HG02852 (cell line): ENCODE measurements at regions not wholly inside any gene's neighbourhood (a gene's known extent, or its start where the extent isn't known, plus 50 kb on each side); places are given as distances from the start of the nearest gene placed in this dataset.

Experiments used
- ATAC-seq: cut with Tn5 transposase; IDR thresholded peaks from one replicate; pipeline ENCODE4 v1.9.1; 2021; ENCODE audit warnings: mild to moderate bottlenecking, moderate library complexity; ENCODE audit not compliant: unreplicated experiment

- no peak for ATAC-seq
Observed at GRCh38 chrX:20397587-20397986, 130.9 kb upstream of the RPS6KA3 start.

- no peak for ATAC-seq
Observed at GRCh38 chrX:20394451-20394850, 127.7 kb upstream of the RPS6KA3 start.

GRCh38 chrX:20393944-20394343 lies 127.2 kb upstream of the RPS6KA3 start:
- no peak for ATAC-seq

GRCh38 chrX:20388594-20388993 lies 121.9 kb upstream of the RPS6KA3 start:
- ATAC-seq: no peak

- no peak for ATAC-seq
Observed at GRCh38 chrX:20383477-20383876, 116.8 kb upstream of the RPS6KA3 start.

GRCh38 chrX:20382518-20383297 lies 116.0 kb upstream of the RPS6KA3 start:
- peak; percentile 63 for ATAC-seq

- no peak for ATAC-seq
Observed at GRCh38 chrX:20382082-20382481, 115.4 kb upstream of the RPS6KA3 start.

GRCh38 chrX:20378233-20378920 lies 111.7 kb upstream of the RPS6KA3 start:
- peak; percentile 50 for ATAC-seq

- ATAC-seq: no peak
Observed at GRCh38 chrX:20374900-20375438, 108.3 kb upstream of the RPS6KA3 start.

- no peak for ATAC-seq
Observed at GRCh38 chrX:20374450-20374849, 107.7 kb upstream of the RPS6KA3 start.

- no peak for ATAC-seq
Observed at GRCh38 chrX:20373063-20373462, 106.4 kb upstream of the RPS6KA3 start.

- ATAC-seq: no peak
Observed at GRCh38 chrX:20372533-20372932, 105.8 kb upstream of the RPS6KA3 start.

GRCh38 chrX:20369468-20369867 lies 102.8 kb upstream of the RPS6KA3 start:
- ATAC-seq: no peak

GRCh38 chrX:20364238-20364637 lies 97.5 kb upstream of the RPS6KA3 start:
- no peak for ATAC-seq

- no peak for ATAC-seq
Observed at GRCh38 chrX:20363275-20363674, 96.6 kb upstream of the RPS6KA3 start.

GRCh38 chrX:20362268-20363267 lies 95.9 kb upstream of the RPS6KA3 start:
- no peak for ATAC-seq

GRCh38 chrX:20361890-20362262 lies 95.2 kb upstream of the RPS6KA3 start:
- no peak for ATAC-seq

- ATAC-seq: no peak
Observed at GRCh38 chrX:20361081-20361889, 94.6 kb upstream of the RPS6KA3 start.

GRCh38 chrX:20355187-20355586 lies 88.5 kb upstream of the RPS6KA3 start:
- ATAC-seq: no peak

GRCh38 chrX:20354505-20354904 lies 87.8 kb upstream of the RPS6KA3 start:
- ATAC-seq: no peak
